AG10803 (cell line): ENCODE measurements at regions not wholly inside any gene's neighbourhood (a gene's known extent, or its start where the extent isn't known, plus 50 kb on each side); places are given as distances from the start of the nearest gene placed in this dataset.

Experiments used
- DNase-seq: peaks from one replicate; pipeline ENCODE4 v3.0.0; 2010; ENCODE audit warnings: low read depth
- H3K4me3 ChIP-seq: 2 replicates; pipeline ENCODE4 v1.5.1; 2011; ENCODE audit warnings: mild to moderate bottlenecking, low read length, control low read depth
- TF ChIP-seq, protein P1 (sequence below): conservative IDR thresholded peaks from 2 replicates; pipeline ENCODE4 v1.5.1; 2011; ENCODE audit warnings: mild to moderate bottlenecking, low read length, control low read depth, inconsistent platforms

DNA sequence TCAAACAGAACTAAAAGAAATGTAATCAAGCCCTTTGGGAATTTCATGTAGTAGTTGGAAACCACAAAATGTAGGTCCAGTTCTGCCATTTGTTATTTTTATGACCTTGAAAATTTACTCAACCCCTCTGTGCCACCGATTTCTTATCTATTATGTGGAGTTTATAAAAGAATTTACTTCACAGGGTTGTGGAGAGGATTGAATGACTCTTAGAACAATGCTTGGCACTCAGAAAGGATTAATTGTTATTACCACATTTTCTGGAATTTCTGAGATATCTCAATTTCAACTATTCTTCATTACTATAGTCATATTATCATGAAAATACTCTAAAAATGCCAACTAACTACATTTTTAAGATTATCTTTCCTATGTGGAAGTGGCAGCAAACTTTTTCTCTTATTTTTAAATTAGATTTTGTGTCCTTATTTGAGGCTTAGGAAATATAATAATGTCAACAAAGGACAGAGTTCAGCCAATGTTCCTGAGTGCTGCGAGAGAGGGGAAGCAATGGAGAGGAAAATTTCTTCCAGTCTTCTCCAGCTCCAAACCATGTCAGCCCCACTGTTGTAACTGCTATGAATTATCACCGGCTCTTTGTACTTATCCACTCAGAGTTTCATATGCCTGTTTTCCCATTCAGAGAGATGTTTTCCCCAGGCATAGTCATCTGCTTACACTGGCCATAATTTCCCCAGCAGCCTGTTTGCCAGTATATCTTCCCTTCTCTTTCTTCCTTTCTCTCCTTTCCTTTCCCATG lies 525.6 kb downstream of the SPATA31D1 start:
- no peak for DNase-seq
- TF ChIP-seq, protein P1, sequence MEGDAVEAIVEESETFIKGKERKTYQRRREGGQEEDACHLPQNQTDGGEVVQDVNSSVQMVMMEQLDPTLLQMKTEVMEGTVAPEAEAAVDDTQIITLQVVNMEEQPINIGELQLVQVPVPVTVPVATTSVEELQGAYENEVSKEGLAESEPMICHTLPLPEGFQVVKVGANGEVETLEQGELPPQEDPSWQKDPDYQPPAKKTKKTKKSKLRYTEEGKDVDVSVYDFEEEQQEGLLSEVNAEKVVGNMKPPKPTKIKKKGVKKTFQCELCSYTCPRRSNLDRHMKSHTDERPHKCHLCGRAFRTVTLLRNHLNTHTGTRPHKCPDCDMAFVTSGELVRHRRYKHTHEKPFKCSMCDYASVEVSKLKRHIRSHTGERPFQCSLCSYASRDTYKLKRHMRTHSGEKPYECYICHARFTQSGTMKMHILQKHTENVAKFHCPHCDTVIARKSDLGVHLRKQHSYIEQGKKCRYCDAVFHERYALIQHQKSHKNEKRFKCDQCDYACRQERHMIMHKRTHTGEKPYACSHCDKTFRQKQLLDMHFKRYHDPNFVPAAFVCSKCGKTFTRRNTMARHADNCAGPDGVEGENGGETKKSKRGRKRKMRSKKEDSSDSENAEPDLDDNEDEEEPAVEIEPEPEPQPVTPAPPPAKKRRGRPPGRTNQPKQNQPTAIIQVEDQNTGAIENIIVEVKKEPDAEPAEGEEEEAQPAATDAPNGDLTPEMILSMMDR, result no peak
- no peak overlapping the region for H3K4me3 ChIP-seq

DNA sequence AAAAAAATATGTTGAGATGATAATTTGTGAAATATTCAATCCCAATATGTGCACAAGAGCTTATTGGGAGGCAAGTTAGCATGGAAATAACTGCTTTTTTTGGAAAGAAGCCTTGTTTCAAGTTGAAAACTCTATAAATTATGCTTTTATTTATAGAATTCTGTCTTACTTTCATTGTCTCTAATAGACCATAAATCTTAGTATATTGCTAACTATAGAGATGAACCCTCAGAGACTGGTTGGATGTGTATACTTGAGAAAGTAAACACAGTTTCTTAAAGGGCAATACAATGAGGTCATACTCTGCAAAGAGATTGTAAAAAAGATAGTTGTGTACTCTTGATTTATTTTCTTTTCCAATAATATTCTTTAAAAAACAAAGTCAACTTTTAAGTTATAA lies 530.3 kb downstream of the SPATA31D1 start:
- TF ChIP-seq, protein P1, result no peak
- no peak for DNase-seq
- no peak overlapping the region for H3K4me3 ChIP-seq

DNA sequence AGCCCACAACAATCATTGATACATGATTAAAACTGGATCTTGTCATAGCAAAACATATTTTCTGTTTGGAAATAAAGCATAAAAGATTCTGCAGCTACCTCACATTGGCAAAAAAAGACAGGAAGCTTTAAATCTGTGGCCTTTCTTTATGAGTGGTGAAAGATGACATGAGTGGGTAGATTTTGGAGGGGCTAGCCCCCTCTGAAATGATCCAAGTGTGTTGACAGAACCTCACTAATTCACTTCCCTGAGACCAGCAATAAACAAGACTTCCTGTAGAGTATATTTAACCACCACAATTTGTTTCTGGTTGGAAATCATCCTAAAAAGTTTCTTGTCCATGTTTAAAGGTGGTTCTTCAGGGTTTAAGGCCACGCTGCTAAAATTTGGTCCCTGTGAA lies 530.8 kb downstream of the SPATA31D1 start:
- TF ChIP-seq, protein P1, result no peak
- DNase-seq, result no peak
- no peak overlapping the region for H3K4me3 ChIP-seq

DNA sequence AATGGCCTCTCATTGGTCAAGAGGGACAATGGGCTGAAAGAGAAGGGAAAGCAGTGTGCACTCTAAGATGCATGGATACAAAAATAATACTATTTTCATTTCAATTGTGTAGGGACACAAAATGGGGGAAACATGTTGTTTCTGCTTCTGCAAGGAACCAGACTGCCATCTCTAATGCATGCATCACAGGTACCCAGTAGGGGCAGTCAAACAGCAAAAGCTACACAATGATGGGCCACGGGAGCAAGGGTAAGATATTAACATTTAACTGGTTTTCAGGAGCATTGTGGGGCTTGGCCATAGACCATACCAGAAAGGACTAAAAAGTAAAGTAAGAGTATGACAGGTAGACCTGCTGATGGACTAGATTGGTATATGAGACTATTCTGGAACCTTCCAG lies 535.8 kb downstream of the SPATA31D1 start:
- DNase-seq, result no peak
- H3K4me3 ChIP-seq, result no peak overlapping the region
- TF ChIP-seq, protein P1, result no peak

DNA sequence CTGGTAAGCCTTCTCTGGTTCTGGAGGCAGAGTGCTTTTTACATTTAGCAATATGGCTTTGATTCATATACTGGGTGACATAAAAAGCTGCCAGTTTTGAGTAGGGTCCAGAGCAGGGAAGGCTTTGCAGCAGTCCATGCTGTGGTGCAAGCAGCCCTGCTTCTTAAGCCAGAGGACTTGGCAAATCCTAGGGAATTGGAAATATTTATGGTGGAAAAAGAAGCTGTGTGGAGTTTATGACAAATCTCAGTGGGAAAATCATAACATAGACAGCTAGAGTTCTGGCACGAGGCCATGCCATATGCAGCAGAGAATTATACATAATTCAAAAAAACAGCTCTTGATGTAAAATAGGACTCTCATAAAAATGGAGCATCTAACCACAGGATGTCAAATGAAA lies 536.4 kb downstream of the RASEF start:
- H3K4me3 ChIP-seq, result no peak overlapping the region
- TF ChIP-seq, protein P1, result no peak
- DNase-seq, result no peak

DNA sequence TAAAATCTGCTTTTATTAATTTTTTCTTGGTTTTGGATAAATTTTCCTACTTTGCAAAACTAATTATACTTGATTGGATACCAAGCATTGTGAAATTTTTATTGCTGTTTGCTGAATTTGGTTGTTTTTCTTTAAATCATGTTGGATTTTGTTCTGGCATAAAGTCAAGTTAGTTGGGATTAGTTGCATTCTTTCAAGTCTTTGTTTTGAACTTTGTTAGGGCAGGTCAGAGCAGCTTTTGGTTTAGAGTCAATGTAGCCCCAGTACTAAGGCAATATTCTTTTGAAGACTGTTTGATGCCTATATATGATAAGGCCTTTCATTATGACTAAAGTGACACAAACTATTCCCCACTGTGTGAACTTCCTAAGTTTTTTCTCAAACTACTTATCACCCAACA lies 531.1 kb downstream of the RASEF start:
- no peak for DNase-seq
- TF ChIP-seq, protein P1, result no peak
- H3K4me3 ChIP-seq, result no peak overlapping the region

DNA sequence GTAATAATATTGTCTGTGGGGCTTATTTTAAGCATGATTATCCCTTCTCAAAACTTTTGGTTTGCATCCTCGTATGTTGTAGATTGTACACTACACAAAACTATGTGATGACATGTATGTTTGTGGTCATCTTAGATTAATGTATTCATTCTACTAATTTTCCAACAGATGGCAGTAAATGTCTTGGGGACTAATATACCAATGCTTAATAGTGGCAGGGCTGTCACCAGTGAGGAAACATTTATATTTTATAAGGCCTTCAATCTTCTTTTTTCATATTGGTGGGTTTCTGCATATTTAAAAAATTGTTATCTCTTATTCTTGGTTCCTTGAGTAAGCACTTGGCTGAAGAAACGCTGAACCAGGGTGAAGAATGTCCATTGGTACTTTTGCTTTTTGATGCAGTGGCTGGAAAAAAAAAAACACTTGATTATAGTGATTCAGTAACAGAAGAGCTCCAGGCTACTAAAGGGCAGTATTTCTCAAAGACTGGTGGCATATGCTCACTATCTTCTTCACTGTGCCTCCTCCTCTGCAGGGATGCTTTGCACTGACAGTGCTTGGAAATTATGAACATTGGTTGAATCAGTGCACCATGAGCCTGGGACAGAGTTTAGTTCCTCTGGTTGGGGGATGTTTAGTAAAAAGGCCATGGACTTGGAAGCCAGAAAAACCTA lies 530.3 kb downstream of the RASEF start:
- TF ChIP-seq, protein P1, result no peak
- no peak overlapping the region for H3K4me3 ChIP-seq
- no peak for DNase-seq
